ENCODE measurements at regions not wholly inside any gene's neighbourhood (a gene's known extent, or its start where the extent isn't known, plus 50 kb on each side); places are given as distances from the start of the nearest gene placed in this dataset.

GRCh38 chr14:65824285-65824977 lies 411.9 kb downstream of the FUT8 start:
- H3K36me3 ChIP-seq (ENCODE audit: control insufficient read depth in 2 of 2, insufficient read depth in 2 of 2, low read length in 1 of 2) = no peaks in the 10 kb centered on the region
- DNase-seq (ENCODE audit: low read depth, low spot score) = peak; percentile 34
- H3K9me3 ChIP-seq (replicated peaks; ENCODE audit: control insufficient read depth, insufficient read depth, low read length) = no peaks in the 10 kb centered on the region
- no peaks in the 10 kb centered on the region for H4K20me1 ChIP-seq (ENCODE audit: control insufficient read depth, insufficient read depth)
- in situ Hi-C loops (cut with MboI) (loop anchor here (5.0 to 10.0 kb wide), 3 partner anchors 402 to 657 kb away; no protein-coding TSS in a partner anchor), intact Hi-C loops (cut with micrococcal nuclease; ENCODE audit: unreplicated experiment) (loop anchor here (1.0 to 10.0 kb wide), 5 partner anchors 190 to 660 kb away; no protein-coding TSS in a partner anchor)
- TF ChIP-seq YY1 (IDR thresholded peaks at IDR 0.05; ENCODE audit: low read depth, low read length) (peak; percentile 71), SMC3 (IDR thresholded peaks at IDR 0.05; ENCODE audit: borderline replicate concordance, low read length) (peak; percentile 97), ZNF217 (IDR thresholded peaks at IDR 0.05) (no peak), TAF1 (IDR thresholded peaks at IDR 0.05; ENCODE audit: borderline replicate concordance, low read depth, low read length) (no peak), EZH2 (IDR thresholded peaks at IDR 0.05; ENCODE audit: borderline replicate concordance, control insufficient read depth, low read depth, low read length) (no peak), BCLAF1 (IDR thresholded peaks at IDR 0.05) (no peak), ELK1 (IDR thresholded peaks at IDR 0.05; ENCODE audit: low read depth, low read length) (no peak), SPI1 (IDR thresholded peaks at IDR 0.05; ENCODE audit: borderline replicate concordance, insufficient read depth, low read depth, low read length) (no peak), TCF7 (IDR thresholded peaks at IDR 0.05; ENCODE audit: borderline replicate concordance) (no peak), RAD21 (IDR thresholded peaks at IDR 0.05; ENCODE audit: insufficient read depth, low read depth, low read length) (peak; percentile 92), CHD1 (IDR thresholded peaks at IDR 0.05; ENCODE audit: low read depth, low read length) (no peak)
- TF ChIP-seq, protein P1, sequence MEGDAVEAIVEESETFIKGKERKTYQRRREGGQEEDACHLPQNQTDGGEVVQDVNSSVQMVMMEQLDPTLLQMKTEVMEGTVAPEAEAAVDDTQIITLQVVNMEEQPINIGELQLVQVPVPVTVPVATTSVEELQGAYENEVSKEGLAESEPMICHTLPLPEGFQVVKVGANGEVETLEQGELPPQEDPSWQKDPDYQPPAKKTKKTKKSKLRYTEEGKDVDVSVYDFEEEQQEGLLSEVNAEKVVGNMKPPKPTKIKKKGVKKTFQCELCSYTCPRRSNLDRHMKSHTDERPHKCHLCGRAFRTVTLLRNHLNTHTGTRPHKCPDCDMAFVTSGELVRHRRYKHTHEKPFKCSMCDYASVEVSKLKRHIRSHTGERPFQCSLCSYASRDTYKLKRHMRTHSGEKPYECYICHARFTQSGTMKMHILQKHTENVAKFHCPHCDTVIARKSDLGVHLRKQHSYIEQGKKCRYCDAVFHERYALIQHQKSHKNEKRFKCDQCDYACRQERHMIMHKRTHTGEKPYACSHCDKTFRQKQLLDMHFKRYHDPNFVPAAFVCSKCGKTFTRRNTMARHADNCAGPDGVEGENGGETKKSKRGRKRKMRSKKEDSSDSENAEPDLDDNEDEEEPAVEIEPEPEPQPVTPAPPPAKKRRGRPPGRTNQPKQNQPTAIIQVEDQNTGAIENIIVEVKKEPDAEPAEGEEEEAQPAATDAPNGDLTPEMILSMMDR (IDR thresholded peaks at IDR 0.05 in 2 of 3, conservative IDR thresholded peaks at IDR 0.05 in 1 of 3; ENCODE audit: control insufficient read depth in 2 of 3, extremely low read depth in 1 of 3, insufficient read depth in 1 of 3, low read depth in 3 of 3, low read length in 3 of 3) = peak; percentile 89 to 95 (median 91); a peak in 5 of 6 replicates
- no peaks in the 10 kb centered on the region for H3K4me1 ChIP-seq (ENCODE audit: control insufficient read depth, insufficient read depth, low read length)
- no peak overlapping the region; the same call in 1 of the 2 replicates for H3K4me2 ChIP-seq (ENCODE audit: control insufficient read depth, insufficient read depth)
- ChIA-PET CTCF (interaction anchor here (0.6 to 10.8 kb wide), 68 partner anchors 8 to 804 kb away, joined by 3 to 323 read pairs (median 4); partner anchors contain the start of gene FUT8), RAD21 (ENCODE audit: unreplicated experiment) (interaction anchor here (0.6 to 6.9 kb wide), 36 partner anchors 20 to 722 kb away, joined by 3 to 287 read pairs (median 4); partner anchors contain the start of genes FUT8 and MAX), POLR2A (interaction anchor here (0.6 to 1.0 kb wide), 2 partner anchors 407 to 409 kb away, joined by 3 to 5 read pairs; no protein-coding TSS in a partner anchor), SMC1A (ENCODE audit: uncharacterized antibody, unreplicated experiment) (interaction anchor here (0.7 to 9.7 kb wide), 30 partner anchors 8 to 665 kb away, joined by 3 to 288 read pairs (median 4); partner anchors contain the start of gene FUT8)
- ATAC-seq = peak; percentile 95
- no peak overlapping the region for H3K4me3 ChIP-seq
- peak; percentile 97 for FAIRE-seq
- no peak overlapping the region for H2AFZ ChIP-seq (ENCODE audit: control insufficient read depth, low read depth, low read length)
- H3K79me2 ChIP-seq (ENCODE audit: control insufficient read depth, insufficient read depth, low read length) = no peaks in the 10 kb centered on the region
- BruUV-seq (replicated peaks) = no TSS peak
- no peak overlapping the region for H3K9ac ChIP-seq (ENCODE audit: control insufficient read depth, insufficient read depth, low read length)
- WGBS (ENCODE audit: insufficient coverage, insufficient replicate concordance, low lambda C conversion rate, missing lambda C conversion rate) = 16% methylated on average over 4 of the region's 4 CpGs
- no peak overlapping the region for H3K27ac ChIP-seq (ENCODE audit: control insufficient read depth, insufficient read depth)
- peaks cover under 1 to 8% of the 10 kb centered on the region in 2 experiments; a peak in 3 of 4 replicates for H3K27me3 ChIP-seq (replicated peaks in 1 of 2; ENCODE audit: control insufficient read depth in 2 of 2, insufficient read depth in 2 of 2, low read length in 1 of 2)

Data from GM12878 (cell line).